HepG2 (cell line): ENCODE measurements at regions not wholly inside any gene's neighbourhood (a gene's known extent, or its start where the extent isn't known, plus 50 kb on each side); places are given as distances from the start of the nearest gene placed in this dataset.

Experiments
- ATAC-seq: fragments of 200-7000 bp; cut with Tn5 transposase; 3 replicates; pipeline ENCODE4 v1.9.1; 2020; ENCODE audit warnings: mild to moderate bottlenecking, moderate library complexity
- BruUV-seq: library from RNA; stranded (reverse); fragments of 400-500 nt; replicated peaks from 2 replicates; lab custom pipeline; 2021; lab: Mats Ljungman, UMichigan
- CTCF ChIA-PET: fragments of 300-600 bp; formaldehyde crosslinking; extraction: SDS; loops from one replicate; lab custom pipeline; 2021; ENCODE audit warnings: low total read pairs, inconsistent platforms, low intra/inter-chr PET ratio; lab: Yijun Ruan, JAX
- POLR2A ChIA-PET: fragments of 350-600 bp; sonication (Branson Sonifier 250); formaldehyde crosslinking; loops from one replicate; lab custom pipeline; 2020; ENCODE audit warnings: antibody characterized with exemption, inconsistent platforms; lab: Yijun Ruan, JAX
- DNase-seq: peaks from one replicate; pipeline ENCODE4 v3.0.0-alpha.2; 2015; ENCODE audit warnings: low spot score
- FAIRE-seq: peaks from 3 replicates; lab custom pipeline; 2011; peaks lifted over from hg19 to GRCh38; lab: Jason Lieb, UNC
- H2AFZ ChIP-seq: one replicate; pipeline ENCODE4 v1.6.1; 2011; ENCODE audit warnings: low read length, inconsistent platforms
- H3K27ac ChIP-seq: fragments of 300-600 bp; 3 replicates; pipeline ENCODE4 v1.8.0; 2011; ENCODE audit warnings: mixed run types, mild to moderate bottlenecking, mixed read lengths, low read length, inconsistent platforms; ENCODE audit not compliant: insufficient read depth; ENCODE audit errors: extremely low read length
- H3K27me3 ChIP-seq, 2 experiments: fragments of 200-600 bp in 1 of 2; 2 replicates in 1 of 2; 3 replicates in 1 of 2; pipeline versions ENCODE4 v1.6.0 to v1.8.0; 2011; ENCODE audit warnings: low read length in 2 of 2, mild to moderate bottlenecking in 2 of 2, moderate library complexity in 2 of 2, inconsistent platforms in 1 of 2; ENCODE audit not compliant: insufficient read depth in 2 of 2, control insufficient read depth in 1 of 2
- H3K36me3 ChIP-seq, 2 experiments: fragments of 200-600 bp in 1 of 2; replicated peaks in 1 of 2; 2 replicates in 1 of 2; 3 replicates in 1 of 2; pipeline versions ENCODE4 v1.5.1 to v1.8.0; 2011; ENCODE audit warnings: low read length in 2 of 2, inconsistent platforms in 1 of 2; ENCODE audit not compliant: insufficient read depth in 2 of 2, control insufficient read depth in 1 of 2
- H3K4me1 ChIP-seq: 2 replicates; pipeline ENCODE4 v1.5.1; 2012; ENCODE audit warnings: low read length, inconsistent platforms; ENCODE audit not compliant: insufficient read depth
- H3K4me2 ChIP-seq: 2 replicates; pipeline ENCODE4 v1.6.0; 2011; ENCODE audit warnings: low read depth, low read length, inconsistent platforms
- H3K4me3 ChIP-seq, 3 experiments: fragments of 200-600 bp in 1 of 3; sonication (generic), shearing (Covaris generic) in 1 of 3; replicated peaks in 1 of 3; 2 replicates each; pipeline ENCODE4 v1.5.1; 2011 to 2016; ENCODE audit warnings: low read length in 3 of 3, inconsistent platforms in 2 of 3, low read depth in 2 of 3, mild to moderate bottlenecking in 2 of 3, control low read depth in 1 of 3, mixed read lengths in 1 of 3; ENCODE audit not compliant: insufficient read depth in 1 of 3
- H3K79me2 ChIP-seq: one replicate; pipeline ENCODE4 v1.6.1; 2011; ENCODE audit warnings: low read length, inconsistent platforms; ENCODE audit not compliant: insufficient read depth
- H3K9ac ChIP-seq: 2 replicates; pipeline ENCODE4 v1.6.0; 2011; ENCODE audit warnings: mild to moderate bottlenecking, low read depth, low read length, inconsistent platforms; ENCODE audit not compliant: insufficient read depth
- H3K9me3 ChIP-seq: 2 replicates; pipeline ENCODE4 v1.5.1; 2012; ENCODE audit warnings: mild to moderate bottlenecking, low read length
- H4K20me1 ChIP-seq: 2 replicates; pipeline ENCODE4 v1.6.0; 2011; ENCODE audit warnings: inconsistent platforms, mild to moderate bottlenecking, low read length, moderate library complexity; ENCODE audit not compliant: insufficient read depth
- ATAD3A ChIP-seq: sonication (generic); formaldehyde crosslinking; IDR thresholded peaks from 2 replicates; pipeline ENCODE4 v1.4.0; 2020; ENCODE audit warnings: missing genetic modification reagents
- ELF3 ChIP-seq: IDR thresholded peaks from 2 replicates; pipeline ENCODE4 v1.6.1; 2016; ENCODE audit warnings: missing genetic modification reagents, missing compliant biosample characterization
- KLF11 ChIP-seq: IDR thresholded peaks from 2 replicates; pipeline ENCODE4 v1.6.1; 2016; ENCODE audit warnings: missing compliant biosample characterization
- MED8 ChIP-seq: sonication (generic); formaldehyde crosslinking; IDR thresholded peaks from 2 replicates; pipeline ENCODE4 v1.8.1; 2023; ENCODE audit warnings: mild to moderate bottlenecking, missing genetic modification reagents; ENCODE audit not compliant: insufficient replicate concordance
- RARA ChIP-seq: IDR thresholded peaks from 2 replicates; pipeline ENCODE4 v1.6.1; 2016; ENCODE audit warnings: missing genetic modification reagents, missing compliant biosample characterization
- SRSF1 ChIP-seq: fragments of 200-400 bp; formaldehyde crosslinking; optimal IDR thresholded peaks from 2 replicates; pipeline ENCODE3; 2017; ENCODE audit warnings: mild to moderate bottlenecking, low read depth, low read length, moderate library complexity
- TERF1 ChIP-seq: sonication (generic); formaldehyde crosslinking; IDR thresholded peaks from 2 replicates; pipeline ENCODE4 v1.8.0; 2022; ENCODE audit warnings: mild to moderate bottlenecking, missing genetic modification reagents, moderate library complexity
- ZBTB34 ChIP-seq: sonication (generic); formaldehyde crosslinking; IDR thresholded peaks from 2 replicates; pipeline ENCODE4 v1.8.0; 2022; ENCODE audit warnings: mild to moderate bottlenecking, missing genetic modification reagents
- ZBTB37 ChIP-seq: sonication (generic); formaldehyde crosslinking; IDR thresholded peaks from 2 replicates; pipeline ENCODE4 v1.4.0; 2020; ENCODE audit warnings: mild to moderate bottlenecking, missing genetic modification reagents
- ZMYM2 ChIP-seq: sonication (generic); formaldehyde crosslinking; IDR thresholded peaks from 2 replicates; pipeline ENCODE4 v1.8.0; 2022; ENCODE audit warnings: mild to moderate bottlenecking, missing genetic modification reagents
- ZNF33B ChIP-seq: sonication (generic); formaldehyde crosslinking; IDR thresholded peaks from 2 replicates; pipeline ENCODE4 v1.5.1; 2020; ENCODE audit warnings: mild to moderate bottlenecking, missing genetic modification reagents
- ZNF432 ChIP-seq: sonication (generic); formaldehyde crosslinking; IDR thresholded peaks from 2 replicates; pipeline ENCODE4 v1.5.0; 2020; ENCODE audit warnings: missing genetic modification reagents, mild to moderate bottlenecking, borderline replicate concordance
- ZNF460 ChIP-seq: sonication (generic); formaldehyde crosslinking; IDR thresholded peaks from 2 replicates; pipeline ENCODE4 v1.5.1; 2020; ENCODE audit warnings: missing genetic modification reagents, mild to moderate bottlenecking, borderline replicate concordance
- ZNF512B ChIP-seq: sonication (generic); formaldehyde crosslinking; IDR thresholded peaks from 2 replicates; pipeline ENCODE4 v1.5.1; 2020; ENCODE audit warnings: missing genetic modification reagents, mild to moderate bottlenecking, borderline replicate concordance
- ZNF784 ChIP-seq: sonication (generic); formaldehyde crosslinking; IDR thresholded peaks from 2 replicates; pipeline ENCODE4 v1.5.1; 2020; ENCODE audit warnings: missing genetic modification reagents, mild to moderate bottlenecking, borderline replicate concordance
- WGBS: methylation state at CpG from one replicate; pipeline ENCODE4 v1.1.6; 2017; ENCODE audit warnings: low lambda C conversion rate; 5-methylcytosine and 5-hydroxymethylcytosine counted together
- in situ Hi-C: cut with HindIII; loops from 2 replicates; pipeline ENCODE4 v1.10.0; 2017; ENCODE audit warnings: low pct_unique_long_range_greater_than_20kb; ENCODE audit not compliant: extremely low pct_ligation_motif_present
- intact Hi-C: fragments of 100-400 bp; cut with micrococcal nuclease; formaldehyde crosslinking; loops from one replicate; pipeline ENCODE4 v1.10.0; 2022; ENCODE audit not compliant: unreplicated experiment

GRCh38 chr19:31013384-31014020 is 335.7 kb downstream of the TSHZ3 start:
- Histone ChIP-seq H3K36me3 (no peaks in the 10 kb centered on the region), H4K20me1 (no peaks in the 10 kb centered on the region), H3K4me2 (no peak overlapping the region), H2AFZ (no peak overlapping the region), H3K9me3 (peaks cover 97% of the 10 kb centered on the region), H3K4me3 (no peak overlapping the region), H3K27me3 (no peaks in the 10 kb centered on the region), H3K4me1 (no peaks in the 10 kb centered on the region), H3K79me2 (no peaks in the 10 kb centered on the region), H3K9ac (no peak overlapping the region), H3K27ac (no peak overlapping the region)
- ChIA-PET CTCF (no interaction called here), POLR2A (no interaction called here)
- in situ Hi-C loops, result no loop called here
- FAIRE-seq (no peak), DNase-seq (no peak), ATAC-seq (no peak)
- BruUV-seq, result no TSS peak
- intact Hi-C loops, result no loop called here
- 1% methylated on average over 5 of the region's 5 CpGs for WGBS
- TF ChIP-seq ZNF512B (CRISPR knock-in tag) (no peak), ZBTB34 (CRISPR knock-in tag) (no peak), TERF1 (CRISPR knock-in tag) (no peak), ZMYM2 (no peak), RARA (no peak), ATAD3A (CRISPR knock-in tag) (no peak), ZNF784 (no peak), SRSF1 (no peak), ZNF33B (CRISPR knock-in tag) (no peak), ELF3 (CRISPR knock-in tag) (no peak), ZNF460 (CRISPR knock-in tag) (no peak), ZNF432 (CRISPR knock-in tag) (no peak), KLF11 (CRISPR knock-in tag) (no peak), ZBTB37 (CRISPR knock-in tag) (no peak), MED8 (CRISPR knock-in tag) (no peak)
